ENCODE measurements at regions not wholly inside any gene's neighbourhood (a gene's known extent, or its start where the extent isn't known, plus 50 kb on each side); places are given as distances from the start of the nearest gene placed in this dataset.

DNA sequence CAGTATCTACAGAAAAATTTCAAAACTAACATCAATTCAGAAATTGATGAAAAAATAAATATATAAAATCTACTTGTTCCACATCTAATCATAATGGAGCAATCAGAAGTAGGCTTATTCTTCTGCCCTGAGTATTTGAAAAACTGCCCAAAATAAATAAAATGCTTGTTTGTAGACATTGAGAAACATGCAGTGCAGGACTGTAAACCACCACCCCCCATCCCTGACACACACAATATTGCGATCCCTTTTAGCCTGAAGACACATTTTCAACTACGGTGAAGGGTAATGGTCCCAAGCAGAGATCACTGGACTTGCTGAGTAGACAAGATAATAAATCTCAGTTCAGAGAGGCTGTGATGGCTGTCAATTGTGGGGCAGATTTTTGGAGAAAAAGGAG, 261.5 kb downstream of the C6orf118 start:
- TF ChIP-seq EZH2phosphoT487 (IDR thresholded peaks at IDR 0.05; ENCODE audit: low read length) (no peak), EZH2 (optimal IDR thresholded peaks at IDR 0.05; ENCODE audit: low read depth, low read length) (no peak)

DNA sequence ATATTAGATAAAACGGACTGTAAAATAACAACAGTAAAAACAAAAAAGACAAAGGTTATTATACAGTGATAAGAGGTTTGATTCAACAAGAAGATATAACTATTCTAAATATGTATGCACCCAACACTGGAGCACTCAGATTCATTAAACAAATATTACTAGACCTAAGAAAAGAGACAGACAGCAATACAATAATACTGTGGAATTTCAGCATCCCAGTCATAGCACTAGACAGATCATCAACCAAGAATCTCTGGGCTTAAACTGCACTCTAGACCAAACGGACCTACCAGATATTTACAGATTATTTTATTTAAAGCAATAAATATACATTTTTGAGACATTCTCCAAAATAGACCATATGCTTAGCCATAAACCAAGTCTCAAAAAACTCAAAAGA, 263.8 kb downstream of the C6orf118 start:
- Histone ChIP-seq H3K4me2 (ENCODE audit: low read depth, low read length) (no peak overlapping the region), H4K20me1 (ENCODE audit: insufficient read depth, low read length) (no peaks in the 10 kb centered on the region), H3K4me1 (ENCODE audit: low read length) (peaks cover 3% of the 10 kb centered on the region), H3K79me2 (ENCODE audit: low read length) (no peaks in the 10 kb centered on the region), H3K36me3 (replicated peaks; ENCODE audit: insufficient read depth, low read length) (no peaks in the 10 kb centered on the region), H3K9me2 (replicated peaks; ENCODE audit: insufficient read depth, low read length) (no peaks in the 10 kb centered on the region), H3F3A (ENCODE audit: insufficient read depth, low read length) (no peaks in the 10 kb centered on the region), H2AFZ (ENCODE audit: low read length) (no peak overlapping the region), H3K9me3 (replicated peaks; ENCODE audit: insufficient read depth, low read length) (no peaks in the 10 kb centered on the region), H3K9ac (ENCODE audit: low read length) (no peak overlapping the region), H3K27me3 (replicated peaks; ENCODE audit: insufficient read depth, low read length) (no peaks in the 10 kb centered on the region), H3K27ac (ENCODE audit: low read length) (no peak overlapping the region), H3K4me3 (ENCODE audit: low read length) (no peak overlapping the region)
- TF ChIP-seq EZH2 (optimal IDR thresholded peaks at IDR 0.05; ENCODE audit: low read depth, low read length) (no peak), EZH2phosphoT487 (IDR thresholded peaks at IDR 0.05; ENCODE audit: low read length) (no peak)
- TF ChIP-seq, protein P1, sequence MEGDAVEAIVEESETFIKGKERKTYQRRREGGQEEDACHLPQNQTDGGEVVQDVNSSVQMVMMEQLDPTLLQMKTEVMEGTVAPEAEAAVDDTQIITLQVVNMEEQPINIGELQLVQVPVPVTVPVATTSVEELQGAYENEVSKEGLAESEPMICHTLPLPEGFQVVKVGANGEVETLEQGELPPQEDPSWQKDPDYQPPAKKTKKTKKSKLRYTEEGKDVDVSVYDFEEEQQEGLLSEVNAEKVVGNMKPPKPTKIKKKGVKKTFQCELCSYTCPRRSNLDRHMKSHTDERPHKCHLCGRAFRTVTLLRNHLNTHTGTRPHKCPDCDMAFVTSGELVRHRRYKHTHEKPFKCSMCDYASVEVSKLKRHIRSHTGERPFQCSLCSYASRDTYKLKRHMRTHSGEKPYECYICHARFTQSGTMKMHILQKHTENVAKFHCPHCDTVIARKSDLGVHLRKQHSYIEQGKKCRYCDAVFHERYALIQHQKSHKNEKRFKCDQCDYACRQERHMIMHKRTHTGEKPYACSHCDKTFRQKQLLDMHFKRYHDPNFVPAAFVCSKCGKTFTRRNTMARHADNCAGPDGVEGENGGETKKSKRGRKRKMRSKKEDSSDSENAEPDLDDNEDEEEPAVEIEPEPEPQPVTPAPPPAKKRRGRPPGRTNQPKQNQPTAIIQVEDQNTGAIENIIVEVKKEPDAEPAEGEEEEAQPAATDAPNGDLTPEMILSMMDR (IDR thresholded peaks at IDR 0.05; ENCODE audit: low read length) = no peak
- no peak for DNase-seq

More for the DNA sequence above, 261.5 kb downstream of the C6orf118 start:
- no peak overlapping the region for H3K4me2 ChIP-seq (ENCODE audit: low read depth, low read length)
- H3K27me3 ChIP-seq (replicated peaks; ENCODE audit: insufficient read depth, low read length) = no peaks in the 10 kb centered on the region
- DNase-seq = no peak
- peaks cover 3% of the 10 kb centered on the region; the same call in 1 of the 2 replicates for H3K4me1 ChIP-seq (ENCODE audit: low read length)
- no peak overlapping the region for H2AFZ ChIP-seq (ENCODE audit: low read length)
- no peak overlapping the region for H3K27ac ChIP-seq (ENCODE audit: low read length)
- H3K9me3 ChIP-seq (replicated peaks; ENCODE audit: insufficient read depth, low read length) = no peaks in the 10 kb centered on the region
- H3K36me3 ChIP-seq (replicated peaks; ENCODE audit: insufficient read depth, low read length) = no peaks in the 10 kb centered on the region
- no peaks in the 10 kb centered on the region for H4K20me1 ChIP-seq (ENCODE audit: insufficient read depth, low read length)
- no peaks in the 10 kb centered on the region for H3K79me2 ChIP-seq (ENCODE audit: low read length)
- no peaks in the 10 kb centered on the region for H3K9me2 ChIP-seq (replicated peaks; ENCODE audit: insufficient read depth, low read length)
- no peak overlapping the region for H3K9ac ChIP-seq (ENCODE audit: low read length)
- no peaks in the 10 kb centered on the region for H3F3A ChIP-seq (ENCODE audit: insufficient read depth, low read length)
- H3K4me3 ChIP-seq (ENCODE audit: low read length) = no peak overlapping the region

DNA sequence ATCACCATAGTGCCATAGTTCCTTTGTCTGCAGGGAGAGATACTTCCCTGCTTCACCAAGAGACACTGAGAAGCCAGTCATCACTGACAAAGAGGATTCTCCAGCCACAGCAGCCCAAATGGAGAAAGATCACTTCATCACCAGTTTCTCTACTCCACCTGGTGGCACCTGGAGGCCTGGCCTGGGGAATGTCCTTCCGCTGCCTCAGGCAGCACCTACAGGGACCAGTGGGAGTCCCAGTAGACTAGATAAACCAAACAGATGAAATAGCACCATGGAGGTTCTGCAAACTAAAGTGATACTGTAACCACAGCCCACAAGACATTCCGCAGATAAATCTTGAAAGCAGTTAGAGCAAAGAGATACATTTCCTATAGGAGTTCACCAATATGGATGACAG, 266.5 kb downstream of the C6orf118 start:
- Histone ChIP-seq H3K27ac (ENCODE audit: low read length) (no peak overlapping the region), H3K4me1 (ENCODE audit: low read length) (no peaks in the 10 kb centered on the region; the same call in 1 of the 2 replicates), H4K20me1 (ENCODE audit: insufficient read depth, low read length) (no peaks in the 10 kb centered on the region), H3K79me2 (ENCODE audit: low read length) (no peaks in the 10 kb centered on the region), H3K36me3 (replicated peaks; ENCODE audit: insufficient read depth, low read length) (no peaks in the 10 kb centered on the region), H3K4me3 (ENCODE audit: low read length) (no peak overlapping the region), H3K27me3 (replicated peaks; ENCODE audit: insufficient read depth, low read length) (no peaks in the 10 kb centered on the region), H3K9ac (ENCODE audit: low read length) (no peak overlapping the region), H3K9me3 (replicated peaks; ENCODE audit: insufficient read depth, low read length) (no peaks in the 10 kb centered on the region), H3K9me2 (replicated peaks; ENCODE audit: insufficient read depth, low read length) (no peaks in the 10 kb centered on the region), H2AFZ (ENCODE audit: low read length) (no peak overlapping the region), H3F3A (ENCODE audit: insufficient read depth, low read length) (no peaks in the 10 kb centered on the region), H3K4me2 (ENCODE audit: low read depth, low read length) (no peak overlapping the region)
- no peak for DNase-seq
- TF ChIP-seq, protein P1 (IDR thresholded peaks at IDR 0.05; ENCODE audit: low read length) = no peak
- TF ChIP-seq EZH2phosphoT487 (IDR thresholded peaks at IDR 0.05; ENCODE audit: low read length) = no peak
- TF ChIP-seq EZH2 (optimal IDR thresholded peaks at IDR 0.05; ENCODE audit: low read depth, low read length) = no peak

DNA sequence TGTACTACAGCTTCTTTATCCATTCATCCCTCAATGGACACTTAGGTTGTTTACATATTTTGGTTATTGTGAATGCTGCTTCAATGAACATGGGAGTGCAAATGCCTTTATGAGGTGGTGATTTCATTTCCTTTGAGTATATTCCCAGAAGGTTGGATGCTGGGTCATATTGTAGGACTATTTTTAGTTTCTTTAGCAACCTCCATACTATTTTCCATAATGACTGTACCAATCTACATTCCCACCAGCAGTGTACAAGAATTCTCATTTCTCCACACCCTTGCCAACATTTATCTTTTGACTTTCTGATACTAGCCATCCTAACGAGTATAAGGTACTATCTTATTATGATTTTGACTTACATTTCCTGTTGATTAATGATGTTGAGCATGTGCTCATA, 269.0 kb downstream of the C6orf118 start:
- H4K20me1 ChIP-seq (ENCODE audit: insufficient read depth, low read length) = no peaks in the 10 kb centered on the region
- no peaks in the 10 kb centered on the region for H3K79me2 ChIP-seq (ENCODE audit: low read length)
- no peak for DNase-seq
- H3K4me1 ChIP-seq (ENCODE audit: low read length) = no peaks in the 10 kb centered on the region; the same call in 1 of the 2 replicates
- H3F3A ChIP-seq (ENCODE audit: insufficient read depth, low read length) = no peaks in the 10 kb centered on the region
- no peaks in the 10 kb centered on the region for H3K27me3 ChIP-seq (replicated peaks; ENCODE audit: insufficient read depth, low read length)
- no peak overlapping the region for H3K27ac ChIP-seq (ENCODE audit: low read length)
- TF ChIP-seq EZH2 (optimal IDR thresholded peaks at IDR 0.05; ENCODE audit: low read depth, low read length) (no peak), EZH2phosphoT487 (IDR thresholded peaks at IDR 0.05; ENCODE audit: low read length) (no peak)
- TF ChIP-seq, protein P1 (IDR thresholded peaks at IDR 0.05; ENCODE audit: low read length) = no peak
- H2AFZ ChIP-seq (ENCODE audit: low read length) = no peak overlapping the region
- H3K4me2 ChIP-seq (ENCODE audit: low read depth, low read length) = no peak overlapping the region
- no peak overlapping the region for H3K9ac ChIP-seq (ENCODE audit: low read length)
- no peaks in the 10 kb centered on the region for H3K9me3 ChIP-seq (replicated peaks; ENCODE audit: insufficient read depth, low read length)
- no peaks in the 10 kb centered on the region for H3K9me2 ChIP-seq (replicated peaks; ENCODE audit: insufficient read depth, low read length)
- H3K36me3 ChIP-seq (replicated peaks; ENCODE audit: insufficient read depth, low read length) = no peaks in the 10 kb centered on the region
- H3K4me3 ChIP-seq (ENCODE audit: low read length) = no peak overlapping the region

All from MM.1S (cell line).